Neuronal stem cell (in vitro differentiated cells): ENCODE measurements at regions not wholly inside any gene's neighbourhood (a gene's known extent, or its start where the extent isn't known, plus 50 kb on each side); places are given as distances from the start of the nearest gene placed in this dataset.

ENCODE experiments used
- DNase-seq: peaks from one replicate; pipeline ENCODE4 v3.0.0-alpha.2; 2013; ENCODE audit warnings: low spot score
- H2AFZ ChIP-seq: one replicate; pipeline ENCODE4 v1.6.1; 2013; ENCODE audit warnings: mild to moderate bottlenecking, low read length, inconsistent platforms
- H2AK5ac ChIP-seq: 2 replicates; pipeline ENCODE4 v1.6.1; 2013; ENCODE audit warnings: low read depth, mild to moderate bottlenecking, inconsistent platforms, low read length, moderate library complexity, mixed read lengths
- H2BK120ac ChIP-seq: 2 replicates; pipeline ENCODE4 v1.6.1; 2013; ENCODE audit warnings: low read depth, mild to moderate bottlenecking, inconsistent platforms, low read length, moderate library complexity, mixed read lengths
- H2BK12ac ChIP-seq: one replicate; pipeline ENCODE4 v1.6.1; 2013; ENCODE audit warnings: low read length, inconsistent platforms
- H2BK15ac ChIP-seq: 2 replicates; pipeline ENCODE4 v1.6.1; 2013; ENCODE audit warnings: mild to moderate bottlenecking, low read length, inconsistent platforms, mixed read lengths
- H2BK5ac ChIP-seq: one replicate; pipeline ENCODE4 v1.6.1; 2013; ENCODE audit warnings: inconsistent platforms, mild to moderate bottlenecking, low read length, moderate library complexity
- H3K14ac ChIP-seq: one replicate; pipeline ENCODE4 v1.6.1; 2013; ENCODE audit warnings: low read length, inconsistent platforms
- H3K18ac ChIP-seq: 2 replicates; pipeline ENCODE4 v1.6.1; 2013; ENCODE audit warnings: low read length, inconsistent platforms
- H3K23ac ChIP-seq: 2 replicates; pipeline ENCODE4 v1.6.1; 2013; ENCODE audit warnings: low read depth, mild to moderate bottlenecking, mixed read lengths, low read length, inconsistent platforms; ENCODE audit not compliant: poor library complexity
- H3K27ac ChIP-seq: replicated peaks from 3 replicates; pipeline ENCODE4 v1.5.1; 2013; ENCODE audit warnings: low read length, inconsistent platforms
- H3K27me3 ChIP-seq, 3 experiments: 2 replicates each; pipeline ENCODE4 v1.6.1; 2013; ENCODE audit warnings: low read length in 3 of 3, mild to moderate bottlenecking in 2 of 3, inconsistent platforms in 1 of 3, low read depth in 1 of 3, mixed read lengths in 1 of 3, moderate library complexity in 1 of 3; ENCODE audit not compliant: control insufficient read depth in 3 of 3, insufficient read depth in 3 of 3
- H3K36me3 ChIP-seq, 2 donors: replicated peaks in 1 of 2; 2 replicates each; pipeline ENCODE4 v1.6.1; 2013; ENCODE audit warnings: low read length in 2 of 2; ENCODE audit not compliant: control insufficient read depth in 2 of 2, insufficient read depth in 2 of 2
- H3K4ac ChIP-seq: 2 replicates; pipeline ENCODE4 v1.6.1; 2013; ENCODE audit warnings: inconsistent platforms, mild to moderate bottlenecking, low read length, moderate library complexity
- H3K4me1 ChIP-seq, 2 donors: 1 replicate in 1 of 2; 2 replicates in 1 of 2; pipeline ENCODE4 v1.6.1; 2013; ENCODE audit warnings: low read length in 2 of 2, low read depth in 1 of 2; ENCODE audit not compliant: control insufficient read depth in 2 of 2, insufficient read depth in 1 of 2
- H3K4me2 ChIP-seq: one replicate; pipeline ENCODE4 v1.6.1; 2013; ENCODE audit warnings: mild to moderate bottlenecking, low read length, inconsistent platforms; ENCODE audit not compliant: insufficient read depth, poor library complexity, severe bottlenecking
- H3K4me3 ChIP-seq, 2 donors: 2 replicates each; pipeline ENCODE4 v1.5.1; 2013; ENCODE audit warnings: low read length in 2 of 2, mild to moderate bottlenecking in 2 of 2, inconsistent platforms in 1 of 2, moderate library complexity in 1 of 2
- H3K79me1 ChIP-seq: one replicate; pipeline ENCODE4 v1.6.1; 2013; ENCODE audit warnings: low read depth, mild to moderate bottlenecking, inconsistent platforms, low read length, moderate library complexity
- H3K9ac ChIP-seq: one replicate; pipeline ENCODE4 v1.6.1; 2013; ENCODE audit warnings: mild to moderate bottlenecking, low read depth, low read length, inconsistent platforms; ENCODE audit not compliant: poor library complexity
- H3K9me3 ChIP-seq, 2 donors: replicated peaks in 1 of 2; 2 replicates each; pipeline versions ENCODE3 to v1.6.1; 2013; ENCODE audit warnings: low read length in 2 of 2, mild to moderate bottlenecking in 2 of 2, inconsistent platforms in 1 of 2, low read depth in 1 of 2, mixed read lengths in 1 of 2, moderate library complexity in 1 of 2; ENCODE audit not compliant: control insufficient read depth in 2 of 2, insufficient read depth in 1 of 2
- H4K8ac ChIP-seq: one replicate; pipeline ENCODE4 v1.6.1; 2013; ENCODE audit warnings: low read depth, mild to moderate bottlenecking, inconsistent platforms, low read length, moderate library complexity
- H4K91ac ChIP-seq: one replicate; pipeline ENCODE4 v1.6.1; 2013; ENCODE audit warnings: low read length, low read depth, mild to moderate bottlenecking, inconsistent platforms; ENCODE audit not compliant: poor library complexity
- WGBS, 2 donors: extraction: QIAGEN DNeasy Blood & Tissue Kit; methylation state at CpG; one replicate each; pipeline ENCODE4 v1.1.7; 2013; ENCODE audit warnings: missing lambda C conversion rate in 2 of 2, mixed read lengths in 1 of 2; ENCODE audit not compliant: insufficient read length in 2 of 2, insufficient replicate concordance in 1 of 2; ENCODE audit errors: extremely low coverage in 2 of 2; 5-methylcytosine and 5-hydroxymethylcytosine counted together

DNA sequence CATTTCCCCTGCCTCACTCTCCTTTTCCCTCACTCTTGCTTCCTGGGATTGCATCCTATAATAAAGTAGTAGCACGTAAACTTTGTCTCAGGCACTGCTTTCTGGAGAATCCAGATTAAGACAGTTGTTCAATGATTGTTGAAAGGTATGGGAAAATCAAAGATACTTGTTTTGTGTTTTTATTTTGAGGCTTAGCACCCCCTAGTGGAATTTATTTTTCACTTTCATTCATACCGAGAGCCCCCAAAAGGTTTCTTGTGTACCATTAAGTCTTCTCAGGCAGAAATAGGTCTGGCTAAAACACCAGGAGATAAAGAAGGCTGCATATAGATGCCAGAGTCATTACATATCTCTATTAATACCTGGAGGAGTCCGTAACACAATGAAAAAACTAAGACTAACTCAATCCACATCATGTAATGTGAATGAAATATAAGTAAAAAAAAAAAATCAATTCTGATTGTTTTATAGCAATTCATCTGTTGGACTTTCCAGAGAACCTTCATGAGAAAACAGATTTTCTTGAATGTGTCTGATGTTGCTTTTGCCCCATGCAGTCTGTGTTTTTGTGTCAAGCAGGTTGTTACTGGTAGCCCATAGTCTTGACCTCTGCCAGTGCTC, 103.5 kb downstream of the RPE65 start:
- Histone ChIP-seq H3K36me3 (no peaks in the 10 kb centered on the region), H2BK120ac (no peak overlapping the region), H4K91ac (no peak overlapping the region), H3K27me3 (no peaks in the 10 kb centered on the region), H2BK15ac (no peak overlapping the region), H3K9ac (no peak overlapping the region), H3K4me3 (no peak overlapping the region), H2BK12ac (no peak overlapping the region), H4K8ac (no peak overlapping the region), H2AFZ (no peak overlapping the region), H2BK5ac (no peak overlapping the region), H3K4ac (no peak overlapping the region), H3K9me3 (no peaks in the 10 kb centered on the region), H3K18ac (no peak overlapping the region), H3K4me1 (no peaks in the 10 kb centered on the region), H3K23ac (no peak overlapping the region), H3K14ac (no peak overlapping the region), H2AK5ac (no peak overlapping the region), H3K79me1 (no peaks in the 10 kb centered on the region), H3K27ac (no peak overlapping the region), H3K4me2 (no peak overlapping the region)
- no peak for DNase-seq
- no CpG with 5 or more reads among the region's 3 CpGs for WGBS, 2 donors

DNA sequence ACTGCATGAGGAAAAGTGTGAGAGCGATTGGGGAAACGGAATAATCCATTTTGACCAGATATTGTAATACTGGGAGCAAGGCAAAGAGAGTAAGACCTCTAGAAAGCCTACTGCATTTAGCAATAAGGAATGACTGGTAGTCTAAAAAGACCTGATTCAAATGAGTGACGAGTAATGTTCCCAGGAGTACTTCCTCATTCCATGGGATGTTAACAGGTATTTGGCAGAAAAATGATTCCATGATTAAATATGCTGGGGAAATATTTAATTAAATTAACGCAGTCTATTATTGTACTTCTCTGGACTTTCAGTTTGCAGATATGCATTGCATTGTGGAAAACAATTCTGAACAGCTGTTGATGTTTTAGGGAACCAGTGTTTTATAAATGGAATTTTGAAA, 105.5 kb downstream of the RPE65 start:
- H2AFZ ChIP-seq: no peak overlapping the region
- H3K4me2 ChIP-seq: no peak overlapping the region

DNA sequence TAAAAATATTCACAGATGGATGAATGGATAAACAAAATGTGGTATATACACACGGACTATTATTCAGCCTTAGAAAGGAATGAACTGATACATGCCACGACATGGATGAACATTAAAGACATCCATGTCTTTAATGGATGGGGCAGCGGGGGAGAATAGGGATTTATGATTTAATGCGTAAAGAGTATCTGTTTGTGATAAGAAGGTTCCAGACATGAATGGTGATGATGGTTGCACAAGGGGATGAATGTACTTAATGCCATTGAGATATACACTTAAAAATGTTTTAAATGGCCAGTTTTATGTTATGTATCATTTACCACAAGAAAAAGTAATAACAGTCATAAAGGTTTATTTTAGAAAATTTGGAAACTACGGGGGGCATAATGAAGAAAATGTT, 108.6 kb upstream of the WLS start:
- 100% methylated on average over 1 of the region's 5 CpGs; no CpG with 5 or more reads in 1 of the 2 donors for WGBS, 2 donors
- H3K14ac ChIP-seq: no peak overlapping the region

More for the DNA sequence above, 105.5 kb downstream of the RPE65 start:
- no peak overlapping the region for H3K27ac ChIP-seq
- peaks cover 0 to 3% of the 10 kb centered on the region in 2 donors for H3K4me1 ChIP-seq
- no peak overlapping the region for H3K4me3 ChIP-seq
- no CpG with 5 or more reads among the region's 4 CpGs for WGBS, 2 donors
- H3K9ac ChIP-seq: no peak overlapping the region
- no peak overlapping the region for H2BK5ac ChIP-seq
- no peak overlapping the region for H2BK120ac ChIP-seq
- H3K23ac ChIP-seq: no peak overlapping the region
- H3K14ac ChIP-seq: no peak overlapping the region
- H2BK15ac ChIP-seq: no peak overlapping the region
- no peaks in the 10 kb centered on the region for H3K36me3 ChIP-seq
- H2AK5ac ChIP-seq: no peak overlapping the region
- H4K91ac ChIP-seq: no peak overlapping the region
- H3K9me3 ChIP-seq: no peaks in the 10 kb centered on the region
- H3K4ac ChIP-seq: no peak overlapping the region
- H4K8ac ChIP-seq: no peak overlapping the region
- H2BK12ac ChIP-seq: no peak overlapping the region
- H3K79me1 ChIP-seq: no peaks in the 10 kb centered on the region
- H3K18ac ChIP-seq: no peak overlapping the region
- no peak for DNase-seq
- H3K27me3 ChIP-seq: no peaks in the 10 kb centered on the region

DNA sequence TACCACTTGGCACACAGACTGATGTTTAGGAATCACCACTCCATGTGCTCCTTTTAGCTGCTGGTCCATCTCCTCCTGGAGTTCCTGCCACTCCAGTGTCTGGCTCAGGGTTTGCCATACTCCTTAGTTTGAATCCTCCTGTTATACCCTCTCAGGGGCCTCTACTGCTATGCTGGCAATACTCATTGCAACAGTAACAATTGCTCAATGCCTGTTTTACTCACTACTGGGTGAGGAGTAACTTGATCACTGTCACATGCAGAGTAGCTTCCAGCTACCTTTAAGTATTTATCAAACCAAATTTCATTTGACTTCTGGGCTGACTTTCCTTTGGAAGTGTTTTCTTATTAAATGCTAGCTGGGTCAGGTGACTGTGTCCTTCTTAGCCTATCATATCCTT, 107.2 kb upstream of the WLS start:
- Histone ChIP-seq H3K9me3 (no peaks in the 10 kb centered on the region), H3K4me2 (no peak overlapping the region), H3K9ac (no peak overlapping the region), H4K8ac (no peak overlapping the region), H3K4ac (no peak overlapping the region), H3K18ac (no peak overlapping the region), H2BK5ac (no peak overlapping the region), H3K27me3 (no peaks in the 10 kb centered on the region), H4K91ac (no peak overlapping the region), H3K14ac (no peak overlapping the region), H3K27ac (no peak overlapping the region), H2BK12ac (no peak overlapping the region), H2AFZ (no peak overlapping the region), H3K23ac (no peak overlapping the region), H2BK120ac (no peak overlapping the region), H2BK15ac (no peak overlapping the region), H3K4me1 (peaks cover 2 to 10% of the 10 kb centered on the region in 2 donors), H3K36me3 (no peaks in the 10 kb centered on the region), H2AK5ac (no peak overlapping the region), H3K79me1 (no peaks in the 10 kb centered on the region), H3K4me3 (no peak overlapping the region)
- no peak for DNase-seq

More for the DNA sequence above, 108.6 kb upstream of the WLS start:
- H3K4ac ChIP-seq: no peak overlapping the region
- no peak overlapping the region for H2BK15ac ChIP-seq
- H3K9ac ChIP-seq: no peak overlapping the region
- peaks cover 2 to 10% of the 10 kb centered on the region in 2 donors for H3K4me1 ChIP-seq
- H3K4me2 ChIP-seq: no peak overlapping the region
- no peaks in the 10 kb centered on the region for H3K9me3 ChIP-seq
- H2AFZ ChIP-seq: no peak overlapping the region
- H4K8ac ChIP-seq: no peak overlapping the region
- H3K4me3 ChIP-seq: no peak overlapping the region
- H2BK5ac ChIP-seq: no peak overlapping the region
- H3K23ac ChIP-seq: no peak overlapping the region
- no peak overlapping the region for H2BK120ac ChIP-seq
- DNase-seq: no peak
- H3K79me1 ChIP-seq: no peaks in the 10 kb centered on the region
- no peak overlapping the region for H3K18ac ChIP-seq
- no peak overlapping the region for H4K91ac ChIP-seq
- no peak overlapping the region for H2BK12ac ChIP-seq
- H3K27ac ChIP-seq: no peak overlapping the region
- no peak overlapping the region for H2AK5ac ChIP-seq
- H3K36me3 ChIP-seq: no peaks in the 10 kb centered on the region
- H3K27me3 ChIP-seq: no peaks in the 10 kb centered on the region
